ENCODE measurements at regions not wholly inside any gene's neighbourhood (a gene's known extent, or its start where the extent isn't known, plus 50 kb on each side); places are given as distances from the start of the nearest gene placed in this dataset.

DNA sequence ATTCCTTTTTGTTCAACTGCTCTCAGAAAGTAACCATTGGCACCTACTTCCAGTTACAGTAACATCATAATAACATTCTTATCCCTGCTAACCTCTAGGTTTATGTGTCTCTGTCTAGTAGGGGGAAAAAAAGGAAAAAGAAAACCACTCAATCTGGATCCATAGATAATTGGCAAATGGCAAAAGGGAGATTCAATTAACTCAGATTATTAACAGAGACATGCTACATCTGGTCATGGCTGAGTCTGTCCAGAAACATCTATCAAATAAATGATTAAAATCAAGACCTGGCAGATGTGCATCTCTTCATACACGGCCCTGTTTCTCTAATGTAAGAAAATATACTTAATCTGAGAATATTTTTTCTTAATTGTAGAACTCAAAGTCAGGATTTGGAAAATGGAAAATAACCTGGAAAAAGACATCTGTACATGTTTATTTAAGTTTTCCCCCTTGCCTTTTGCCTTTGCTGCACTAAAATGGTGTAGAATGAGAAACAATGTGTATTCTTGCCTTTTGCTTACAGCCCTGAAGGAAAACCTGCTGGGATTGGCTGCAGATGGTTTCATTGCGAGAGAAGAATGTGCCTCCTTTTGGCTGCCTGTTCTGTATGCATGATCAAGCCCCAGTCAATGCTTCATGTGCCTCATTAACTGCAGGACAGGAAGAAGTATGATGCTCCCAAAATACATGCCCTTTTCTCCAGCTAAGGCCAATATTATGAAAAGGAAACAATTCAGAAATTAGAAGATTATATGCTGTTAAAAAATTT, 921.6 kb upstream of the PCDH20 start:
- intact Hi-C loops (cut with DNase I), result no loop called here
- H3K27ac ChIP-seq, result no peak overlapping the region
- ATAC-seq (no peak), DNase-seq (no peak)
- H3K9me3 ChIP-seq, result no peaks in the 10 kb centered on the region
- TF ChIP-seq, protein P1, sequence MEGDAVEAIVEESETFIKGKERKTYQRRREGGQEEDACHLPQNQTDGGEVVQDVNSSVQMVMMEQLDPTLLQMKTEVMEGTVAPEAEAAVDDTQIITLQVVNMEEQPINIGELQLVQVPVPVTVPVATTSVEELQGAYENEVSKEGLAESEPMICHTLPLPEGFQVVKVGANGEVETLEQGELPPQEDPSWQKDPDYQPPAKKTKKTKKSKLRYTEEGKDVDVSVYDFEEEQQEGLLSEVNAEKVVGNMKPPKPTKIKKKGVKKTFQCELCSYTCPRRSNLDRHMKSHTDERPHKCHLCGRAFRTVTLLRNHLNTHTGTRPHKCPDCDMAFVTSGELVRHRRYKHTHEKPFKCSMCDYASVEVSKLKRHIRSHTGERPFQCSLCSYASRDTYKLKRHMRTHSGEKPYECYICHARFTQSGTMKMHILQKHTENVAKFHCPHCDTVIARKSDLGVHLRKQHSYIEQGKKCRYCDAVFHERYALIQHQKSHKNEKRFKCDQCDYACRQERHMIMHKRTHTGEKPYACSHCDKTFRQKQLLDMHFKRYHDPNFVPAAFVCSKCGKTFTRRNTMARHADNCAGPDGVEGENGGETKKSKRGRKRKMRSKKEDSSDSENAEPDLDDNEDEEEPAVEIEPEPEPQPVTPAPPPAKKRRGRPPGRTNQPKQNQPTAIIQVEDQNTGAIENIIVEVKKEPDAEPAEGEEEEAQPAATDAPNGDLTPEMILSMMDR (IDR thresholded peaks at IDR 0.05), result no peak
- no peak overlapping the region for H3K4me3 ChIP-seq
- 27 to 35% (median 35%) methylated on average over 2 of the region's 2 CpGs for WGBS, 3 donors
- H3K4me1 ChIP-seq, result no peaks in the 10 kb centered on the region
- H3K27me3 ChIP-seq (ENCODE audit: insufficient read depth in 3 of 3, low read length in 2 of 3), result no peaks in the 10 kb centered on the region
- H3K36me3 ChIP-seq (ENCODE audit: insufficient read depth in 1 of 2, low read depth in 1 of 2), result no peaks in the 10 kb centered on the region

DNA sequence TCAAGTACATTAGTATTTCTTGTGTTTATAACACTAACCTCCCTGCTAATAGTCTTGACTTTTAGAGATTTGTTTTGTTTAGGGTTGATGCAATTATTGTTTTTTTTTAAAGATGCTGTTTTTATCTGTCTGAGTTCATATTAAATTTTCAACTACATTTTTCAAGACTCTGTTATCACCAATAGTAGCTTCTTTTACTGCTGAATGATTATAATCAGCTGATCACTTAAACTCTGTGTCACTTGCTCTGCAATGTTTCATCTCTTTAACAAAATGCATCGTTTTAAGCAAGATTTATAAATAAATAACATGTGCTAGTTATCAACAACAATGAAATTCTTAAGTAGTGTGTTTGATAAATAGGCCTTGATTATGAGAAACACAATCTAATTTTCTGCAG, 920.9 kb upstream of the PCDH20 start:
- Histone ChIP-seq H3K36me3 (ENCODE audit: insufficient read depth in 1 of 2, low read depth in 1 of 2) (no peaks in the 10 kb centered on the region), H3K27me3 (ENCODE audit: insufficient read depth in 3 of 3, low read length in 2 of 3) (no peaks in the 10 kb centered on the region), H3K27ac (no peak overlapping the region), H3K4me3 (no peak overlapping the region), H3K4me1 (no peaks in the 10 kb centered on the region), H3K9me3 (no peaks in the 10 kb centered on the region)
- DNase-seq (no peak), ATAC-seq (no peak)
- intact Hi-C loops (cut with DNase I), result no loop called here
- TF ChIP-seq, protein P1 (IDR thresholded peaks at IDR 0.05), result no peak
- WGBS, 3 donors, result 51 to 67% (median 58%) methylated on average over 1 of the region's 1 CpG

DNA sequence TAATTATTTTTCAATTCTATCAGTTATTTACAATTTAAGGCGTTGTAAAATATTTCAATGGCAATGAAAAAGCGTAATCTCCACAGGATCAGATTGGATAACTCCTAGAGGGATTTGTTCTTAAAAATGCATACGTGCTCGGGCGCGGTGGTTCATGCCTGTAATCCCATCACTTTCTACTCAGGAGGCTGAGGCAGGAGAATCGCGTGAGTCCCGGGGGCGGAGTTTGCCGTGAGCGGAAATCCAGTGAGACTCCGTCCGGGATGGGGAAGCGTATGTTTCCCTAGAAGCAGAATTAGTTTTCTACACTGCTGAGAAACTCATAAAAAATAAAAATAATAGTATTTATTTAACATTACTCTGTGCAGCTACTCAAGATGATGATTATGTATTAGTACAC, 917.8 kb upstream of the PCDH20 start:
- 95 to 96% (median 95%) methylated on average over 15 of the region's 15 CpGs for WGBS, 3 donors
- H3K36me3 ChIP-seq (ENCODE audit: insufficient read depth in 1 of 2, low read depth in 1 of 2), result no peaks in the 10 kb centered on the region
- H3K27ac ChIP-seq, result no peak overlapping the region
- TF ChIP-seq, protein P1 (IDR thresholded peaks at IDR 0.05), result no peak
- intact Hi-C loops (cut with DNase I), result no loop called here
- H3K27me3 ChIP-seq (ENCODE audit: insufficient read depth in 3 of 3, low read length in 2 of 3), result no peaks in the 10 kb centered on the region
- DNase-seq (no peak), ATAC-seq (no peak)
- H3K4me1 ChIP-seq, result no peaks in the 10 kb centered on the region
- H3K9me3 ChIP-seq, result no peaks in the 10 kb centered on the region
- no peak overlapping the region for H3K4me3 ChIP-seq

DNA sequence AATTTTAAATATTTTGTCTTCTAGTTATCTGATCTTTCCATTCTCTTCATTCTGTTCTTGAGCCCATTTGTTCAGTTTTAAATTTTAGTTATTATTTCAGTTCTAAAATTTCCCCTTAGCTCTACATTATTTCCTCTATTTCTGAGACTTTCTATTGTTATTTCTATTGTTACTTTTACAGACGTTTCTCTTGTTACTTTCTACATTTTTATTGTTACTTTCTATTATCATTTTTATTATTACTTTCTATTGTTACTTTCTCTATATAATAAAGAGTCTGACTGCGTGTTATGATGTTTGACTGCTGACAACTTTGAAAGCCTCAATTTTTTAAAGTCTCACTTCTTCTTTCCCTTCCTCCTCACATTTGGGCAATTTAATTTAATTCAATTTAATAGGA, 915.7 kb upstream of the PCDH20 start:
- H3K4me1 ChIP-seq, result no peaks in the 10 kb centered on the region
- H3K27me3 ChIP-seq (ENCODE audit: insufficient read depth in 3 of 3, low read length in 2 of 3), result no peaks in the 10 kb centered on the region
- TF ChIP-seq, protein P1 (IDR thresholded peaks at IDR 0.05), result no peak
- DNase-seq (no peak), ATAC-seq (no peak)
- no peak overlapping the region for H3K27ac ChIP-seq
- no peaks in the 10 kb centered on the region for H3K36me3 ChIP-seq (ENCODE audit: insufficient read depth in 1 of 2, low read depth in 1 of 2)
- H3K9me3 ChIP-seq, result no peaks in the 10 kb centered on the region
- WGBS, 3 donors, result 81 to 89% (median 87%) methylated on average over 2 of the region's 2 CpGs
- no peak overlapping the region for H3K4me3 ChIP-seq
- intact Hi-C loops (cut with DNase I), result no loop called here

DNA sequence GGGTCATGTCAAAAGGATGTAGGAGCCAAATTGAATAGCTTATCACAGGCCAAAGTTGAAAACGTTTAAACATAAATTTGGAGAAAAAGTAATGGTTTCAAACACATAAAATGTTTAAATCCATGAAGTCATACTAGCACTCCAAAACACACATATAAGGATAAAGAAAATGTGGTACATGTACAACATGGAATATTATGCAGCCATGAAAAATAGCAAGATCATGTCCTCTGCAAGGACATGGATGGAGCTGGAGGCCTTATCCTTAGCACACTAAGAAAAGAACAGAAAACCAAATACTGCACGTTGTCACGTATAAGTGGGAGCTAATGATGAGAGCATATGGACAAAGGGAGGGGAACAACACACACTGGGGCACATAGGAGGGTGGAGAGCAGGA, 911.7 kb upstream of the PCDH20 start:
- Histone ChIP-seq H3K4me3 (no peak overlapping the region), H3K9me3 (no peaks in the 10 kb centered on the region), H3K27me3 (ENCODE audit: insufficient read depth in 3 of 3, low read length in 2 of 3) (no peaks in the 10 kb centered on the region), H3K4me1 (no peaks in the 10 kb centered on the region), H3K27ac (no peak overlapping the region), H3K36me3 (ENCODE audit: insufficient read depth in 1 of 2, low read depth in 1 of 2) (no peaks in the 10 kb centered on the region)
- intact Hi-C loops (cut with DNase I), result no loop called here
- no peak for ATAC-seq
- no peak for DNase-seq
- TF ChIP-seq, protein P1 (IDR thresholded peaks at IDR 0.05), result no peak
- WGBS, 3 donors, result 87 to 94% (median 87%) methylated on average over 3 of the region's 3 CpGs

Data from psoas muscle (tissue), 7 donors.